ENCODE measurements at regions not wholly inside any gene's neighbourhood (a gene's known extent, or its start where the extent isn't known, plus 50 kb on each side); places are given as distances from the start of the nearest gene placed in this dataset.

- TF ChIP-seq CTCF (IDR thresholded peaks at IDR 0.05), result no peak
- no peak for TF ChIP-seq EZH2 (IDR thresholded peaks at IDR 0.05)
Measured at GRCh38 chr1:29420202-29420601, 183.9 kb downstream of the PTPRU start.

All from neural progenitor cell (in vitro differentiated cells).